GM20000 (cell line): ENCODE measurements at regions not wholly inside any gene's neighbourhood (a gene's known extent, or its start where the extent isn't known, plus 50 kb on each side); places are given as distances from the start of the nearest gene placed in this dataset.

Experiments
- DNase-seq: peaks from one replicate; pipeline ENCODE4 v3.0.0; 2012; ENCODE audit warnings: low spot score
- TF ChIP-seq, protein P1 (sequence below): IDR thresholded peaks from 2 replicates; pipeline ENCODE4 v1.5.1; 2012; ENCODE audit warnings: mild to moderate bottlenecking, control low read depth; ENCODE audit errors: extremely low read depth, missing control alignments

DNA sequence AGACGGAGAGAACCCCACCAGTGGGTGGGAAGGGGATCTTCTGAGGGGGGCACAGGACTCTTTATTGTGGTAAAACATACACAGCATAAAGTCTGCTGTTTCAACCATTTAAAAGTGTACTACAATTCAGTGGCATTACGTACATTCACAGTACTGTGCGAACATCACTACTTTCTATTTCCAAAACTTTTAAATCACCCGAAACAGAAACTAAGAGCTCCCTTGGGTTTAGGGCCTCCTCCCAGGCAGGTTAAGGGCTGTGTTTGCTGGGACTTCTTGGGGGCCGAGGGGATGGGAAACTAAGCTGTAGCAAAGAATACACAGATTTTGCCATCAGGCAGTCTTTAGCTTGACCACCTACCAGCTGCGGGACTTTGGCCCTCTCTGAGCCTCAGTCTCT lies 242.0 kb downstream of the HAUS1 start:
- TF ChIP-seq, protein P1, sequence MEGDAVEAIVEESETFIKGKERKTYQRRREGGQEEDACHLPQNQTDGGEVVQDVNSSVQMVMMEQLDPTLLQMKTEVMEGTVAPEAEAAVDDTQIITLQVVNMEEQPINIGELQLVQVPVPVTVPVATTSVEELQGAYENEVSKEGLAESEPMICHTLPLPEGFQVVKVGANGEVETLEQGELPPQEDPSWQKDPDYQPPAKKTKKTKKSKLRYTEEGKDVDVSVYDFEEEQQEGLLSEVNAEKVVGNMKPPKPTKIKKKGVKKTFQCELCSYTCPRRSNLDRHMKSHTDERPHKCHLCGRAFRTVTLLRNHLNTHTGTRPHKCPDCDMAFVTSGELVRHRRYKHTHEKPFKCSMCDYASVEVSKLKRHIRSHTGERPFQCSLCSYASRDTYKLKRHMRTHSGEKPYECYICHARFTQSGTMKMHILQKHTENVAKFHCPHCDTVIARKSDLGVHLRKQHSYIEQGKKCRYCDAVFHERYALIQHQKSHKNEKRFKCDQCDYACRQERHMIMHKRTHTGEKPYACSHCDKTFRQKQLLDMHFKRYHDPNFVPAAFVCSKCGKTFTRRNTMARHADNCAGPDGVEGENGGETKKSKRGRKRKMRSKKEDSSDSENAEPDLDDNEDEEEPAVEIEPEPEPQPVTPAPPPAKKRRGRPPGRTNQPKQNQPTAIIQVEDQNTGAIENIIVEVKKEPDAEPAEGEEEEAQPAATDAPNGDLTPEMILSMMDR: no peak
- DNase-seq: no peak

DNA sequence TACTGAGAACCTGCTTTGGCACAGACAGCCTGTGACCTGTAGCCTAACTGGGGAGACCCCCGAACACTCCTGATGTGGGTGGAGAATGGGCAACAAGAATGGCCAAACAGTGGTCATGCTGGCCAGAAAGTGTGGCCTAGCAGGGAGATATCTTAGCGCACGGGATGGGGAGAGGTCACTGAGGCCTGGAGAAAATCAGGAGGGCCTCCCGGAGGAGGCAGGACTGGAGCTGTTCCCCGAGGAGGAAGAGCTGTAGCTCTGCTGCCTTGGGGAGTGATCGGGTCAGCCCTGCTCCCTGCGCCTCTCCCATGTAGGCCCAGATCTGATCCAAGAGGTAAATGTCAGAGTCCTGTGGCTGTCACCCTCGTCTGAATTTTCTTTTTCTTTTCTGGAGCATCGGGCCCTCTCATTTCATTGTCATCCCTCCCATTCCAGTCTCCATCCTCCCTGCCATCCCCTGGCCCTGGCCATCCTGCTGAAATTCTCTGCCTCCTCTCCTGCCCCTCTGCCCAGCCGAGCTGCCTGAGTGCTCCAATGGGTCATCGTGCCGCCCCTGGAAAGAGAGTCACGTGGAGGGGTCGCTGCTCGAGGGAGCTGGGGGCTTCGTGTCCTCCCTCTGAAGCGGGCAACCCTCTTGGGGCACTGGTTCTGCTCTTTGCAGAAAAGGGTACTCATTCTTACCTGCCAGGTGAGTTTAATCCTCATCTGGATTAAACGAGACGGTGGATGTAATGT lies 242.9 kb downstream of the HAUS1 start:
- no peak for DNase-seq
- TF ChIP-seq, protein P1: no peak

DNA sequence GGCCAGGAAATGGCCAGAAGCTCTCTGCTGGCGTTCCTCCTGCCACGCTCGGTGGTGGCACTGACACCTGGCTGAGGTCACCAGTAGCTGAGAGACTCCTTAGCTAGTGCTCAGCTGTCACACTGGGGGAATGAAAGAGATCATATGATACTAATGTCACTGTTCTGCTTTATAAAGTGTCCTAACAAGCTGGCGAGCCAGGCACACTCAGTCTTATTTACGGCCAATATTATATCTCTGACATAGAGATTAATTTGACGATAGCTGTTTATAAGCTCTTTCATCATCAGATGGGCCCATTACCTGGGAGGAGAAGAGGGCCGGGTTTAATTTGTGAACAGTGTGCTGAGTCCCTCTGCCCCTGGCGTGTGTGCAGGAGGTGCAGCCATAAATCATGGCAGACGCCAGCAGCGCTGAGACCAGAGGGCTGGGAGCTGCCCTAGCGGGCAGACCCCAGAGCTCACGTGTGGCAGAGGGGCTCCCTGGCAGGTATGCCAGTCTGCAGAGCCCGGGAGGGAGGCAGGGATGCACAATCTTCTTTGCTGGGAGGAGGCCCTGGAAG lies 246.5 kb downstream of the HAUS1 start:
- DNase-seq: no peak
- TF ChIP-seq, protein P1: no peak

- TF ChIP-seq, protein P1: no peak
- DNase-seq: no peak
Observed at GRCh38 chr18:46352520-46353250, 248.5 kb downstream of the HAUS1 start.

DNA sequence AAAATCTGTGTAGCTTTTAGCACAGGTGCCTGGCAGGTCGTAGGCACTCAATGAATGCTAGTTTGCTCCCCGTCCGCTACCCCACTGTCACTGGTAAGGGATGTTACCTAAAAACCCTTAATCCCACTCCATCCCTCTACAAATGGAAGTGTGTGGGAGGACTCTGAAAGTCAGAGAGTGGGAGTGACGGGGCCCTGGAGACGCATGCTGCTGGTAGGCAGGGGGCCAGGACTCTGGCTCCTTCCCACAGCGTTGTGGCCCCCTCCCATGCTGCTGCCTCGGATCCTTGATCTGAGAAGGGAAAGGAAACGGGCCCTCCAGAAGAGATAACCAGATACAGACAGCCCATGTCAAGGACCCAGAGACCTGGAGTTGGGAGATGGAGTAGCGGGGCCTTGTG lies 249.3 kb downstream of the HAUS1 start:
- TF ChIP-seq, protein P1: no peak
- no peak for DNase-seq

DNA sequence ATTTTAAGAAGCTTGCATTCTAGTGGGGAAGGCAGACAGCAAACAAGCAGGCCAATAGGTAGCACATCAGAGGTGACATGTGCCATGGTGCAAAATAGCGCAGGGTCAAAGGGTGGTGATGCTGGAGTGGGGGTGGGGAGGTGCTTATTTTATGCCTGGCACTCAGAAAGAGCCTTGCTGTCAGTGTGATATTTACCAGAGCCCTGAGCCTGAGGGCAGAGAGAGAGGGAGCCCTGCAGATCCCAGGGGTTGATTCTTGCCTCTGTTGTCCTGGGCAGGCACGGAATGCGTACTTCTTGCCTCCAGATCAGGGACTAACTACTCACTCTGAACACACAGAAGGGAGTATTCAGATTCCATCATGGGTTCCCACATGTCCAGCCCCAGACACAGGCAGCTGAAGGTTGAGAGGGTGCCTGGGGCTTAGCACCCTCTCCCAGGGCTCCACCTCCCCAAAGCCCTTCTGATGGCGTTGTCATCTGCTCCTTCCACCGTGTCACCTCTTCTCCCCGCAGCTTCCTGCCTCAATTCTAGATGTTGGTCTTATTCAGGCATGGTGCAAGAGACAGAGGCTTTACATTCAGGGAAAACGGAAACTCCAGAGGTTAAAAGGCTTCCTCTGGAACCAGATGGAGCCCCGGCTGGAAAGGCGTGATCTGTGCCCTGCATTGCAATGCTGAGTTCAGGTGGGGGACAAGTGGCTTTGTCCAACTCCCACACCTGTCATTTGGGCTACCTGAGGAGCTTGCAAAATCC lies 252.3 kb downstream of the HAUS1 start:
- TF ChIP-seq, protein P1: no peak
- DNase-seq: no peak
